Activated CD4-positive, CD25-positive, alpha-beta regulatory T cell (primary cell): ENCODE measurements at regions not wholly inside any gene's neighbourhood (a gene's known extent, or its start where the extent isn't known, plus 50 kb on each side); places are given as distances from the start of the nearest gene placed in this dataset.
"Not testable (repeated sequence)": the region's sequence is repeated elsewhere in the genome, so short reads cannot be mapped to it uniquely, and the experiment has no call there.

Experiments used
- DNase-seq, 4 experiments: peaks; one replicate each; lab custom pipeline; 2025; lab: John Stamatoyannopoulos, UW

- DNase-seq: no peak
These were observed 595.9 kb downstream of the DSC3 start for GRCh38 chr18:30446605-30447004.

GRCh38 chr18:30444544-30444943 lies 598.0 kb downstream of the DSC3 start:
- DNase-seq: no peak

- DNase-seq: no peak
These were observed 602.2 kb downstream of the DSC3 start for GRCh38 chr18:30440351-30440750.

GRCh38 chr18:30439174-30439573 lies 603.4 kb downstream of the DSC3 start:
- no peak for DNase-seq

GRCh38 chr18:30432349-30432748 lies 610.2 kb downstream of the DSC3 start:
- no peak for DNase-seq

- not testable (repeated sequence) for DNase-seq
These were observed 623.1 kb downstream of the DSC3 start for GRCh38 chr18:30419399-30419798.

GRCh38 chr18:30415903-30416302 lies 626.6 kb downstream of the DSC3 start:
- DNase-seq: no peak

GRCh38 chr18:30409120-30409519 lies 633.4 kb downstream of the DSC3 start:
- no peak for DNase-seq

GRCh38 chr18:30406728-30407127 lies 635.8 kb downstream of the DSC3 start:
- no peak for DNase-seq

GRCh38 chr18:30405038-30405437 lies 637.5 kb downstream of the DSC3 start:
- no peak for DNase-seq

GRCh38 chr18:30404422-30404821 lies 638.1 kb downstream of the DSC3 start:
- DNase-seq: no peak

- DNase-seq: no peak
These were observed 639.3 kb downstream of the DSC3 start for GRCh38 chr18:30403278-30403677.

- DNase-seq: no peak
These were observed 655.1 kb downstream of the DSC3 start for GRCh38 chr18:30387401-30387800.

- DNase-seq: no peak
These were observed 655.9 kb downstream of the DSC3 start for GRCh38 chr18:30386624-30387023.

GRCh38 chr18:30385684-30386083 lies 656.9 kb downstream of the DSC3 start:
- no peak for DNase-seq

- DNase-seq: no peak
These were observed 660.7 kb downstream of the DSC3 start for GRCh38 chr18:30381826-30382225.

- DNase-seq: no peak
These were observed 664.4 kb downstream of the DSC3 start for GRCh38 chr18:30378097-30378496.

GRCh38 chr18:30376515-30376914 lies 666.0 kb downstream of the DSC3 start:
- DNase-seq: no peak

- no peak for DNase-seq
These were observed 680.5 kb downstream of the DSC3 start for GRCh38 chr18:30361864-30362540.

- no peak for DNase-seq
These were observed 683.0 kb downstream of the DSC3 start for GRCh38 chr18:30359521-30359920.

GRCh38 chr18:30358555-30358954 lies 684.0 kb downstream of the DSC3 start:
- no peak for DNase-seq

GRCh38 chr18:30352551-30353168 lies 689.9 kb downstream of the DSC3 start:
- no peak for DNase-seq

GRCh38 chr18:30350263-30350662 lies 692.3 kb downstream of the DSC3 start:
- no peak for DNase-seq

- no peak for DNase-seq
These were observed 699.5 kb downstream of the DSC3 start for GRCh38 chr18:30343090-30343489.
